HEK293T (cell line): ENCODE measurements at regions not wholly inside any gene's neighbourhood (a gene's known extent, or its start where the extent isn't known, plus 50 kb on each side); places are given as distances from the start of the nearest gene placed in this dataset.

Experiments
- ARNT ChIP-seq: fragments of 450-650 bp; IDR thresholded peaks from 2 replicates; pipeline ENCODE4 v1.6.1; 2017; ENCODE audit warnings: mild to moderate bottlenecking
- BHLHE40 ChIP-seq: fragments of 450-650 bp; IDR thresholded peaks from 2 replicates; pipeline ENCODE4 v1.6.1; 2016; ENCODE audit warnings: mild to moderate bottlenecking, moderate library complexity, borderline replicate concordance
- CTBP1 ChIP-seq: fragments of 450-650 bp; IDR thresholded peaks from 2 replicates; pipeline ENCODE4 v1.6.1; 2016; ENCODE audit warnings: borderline replicate concordance
- ELF4 ChIP-seq: fragments of 450-650 bp; IDR thresholded peaks from 2 replicates; pipeline ENCODE4 v1.6.1; 2017; ENCODE audit warnings: antibody characterized with exemption
- FOXA1 ChIP-seq: fragments of 450-650 bp; IDR thresholded peaks from 2 replicates; pipeline ENCODE4 v1.6.1; 2016; ENCODE audit warnings: mild to moderate bottlenecking
- FOXM1 ChIP-seq: fragments of 450-650 bp; IDR thresholded peaks from 2 replicates; pipeline ENCODE4 v1.6.1; 2017; ENCODE audit warnings: mild to moderate bottlenecking, borderline replicate concordance
- L3MBTL2 ChIP-seq: fragments of 450-650 bp; conservative IDR thresholded peaks from 2 replicates; pipeline ENCODE4 v1.6.1; 2016; ENCODE audit warnings: mild to moderate bottlenecking
- NFRKB ChIP-seq: fragments of 450-650 bp; IDR thresholded peaks from 2 replicates; pipeline ENCODE4 v1.6.1; 2016; ENCODE audit warnings: mild to moderate bottlenecking, moderate library complexity
- SP1 ChIP-seq: fragments of 450-650 bp; IDR thresholded peaks from 2 replicates; pipeline ENCODE4 v1.6.1; 2017
- SUZ12 ChIP-seq: fragments of 450-650 bp; IDR thresholded peaks from 2 replicates; pipeline ENCODE4 v1.6.1; 2016; ENCODE audit warnings: mild to moderate bottlenecking
- TARDBP ChIP-seq: fragments of 450-650 bp; IDR thresholded peaks from 2 replicates; pipeline ENCODE4 v1.6.1; 2016
- ZNF384 ChIP-seq: fragments of 450-650 bp; IDR thresholded peaks from 2 replicates; pipeline ENCODE4 v1.6.1; 2016
- TF ChIP-seq, protein P1 (sequence below): fragments of 450-650 bp; IDR thresholded peaks from 2 replicates; pipeline ENCODE4 v1.6.1; 2016

- TF ChIP-seq ZNF384 (no peak), L3MBTL2 (no peak), FOXA1 (no peak), ELF4 (no peak), CTBP1 (no peak), TARDBP (no peak), FOXM1 (no peak), SP1 (no peak), SUZ12 (no peak), BHLHE40 (no peak), ARNT (no peak), NFRKB (no peak)
- TF ChIP-seq, protein P1, sequence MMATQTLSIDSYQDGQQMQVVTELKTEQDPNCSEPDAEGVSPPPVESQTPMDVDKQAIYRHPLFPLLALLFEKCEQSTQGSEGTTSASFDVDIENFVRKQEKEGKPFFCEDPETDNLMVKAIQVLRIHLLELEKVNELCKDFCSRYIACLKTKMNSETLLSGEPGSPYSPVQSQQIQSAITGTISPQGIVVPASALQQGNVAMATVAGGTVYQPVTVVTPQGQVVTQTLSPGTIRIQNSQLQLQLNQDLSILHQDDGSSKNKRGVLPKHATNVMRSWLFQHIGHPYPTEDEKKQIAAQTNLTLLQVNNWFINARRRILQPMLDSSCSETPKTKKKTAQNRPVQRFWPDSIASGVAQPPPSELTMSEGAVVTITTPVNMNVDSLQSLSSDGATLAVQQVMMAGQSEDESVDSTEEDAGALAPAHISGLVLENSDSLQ, result no peak
These were observed 79.7 kb downstream of the MRPL32 start for GRCh38 chr7:43011879-43012278.
